GM19025 (cell line): ENCODE measurements at regions not wholly inside any gene's neighbourhood (a gene's known extent, or its start where the extent isn't known, plus 50 kb on each side); places are given as distances from the start of the nearest gene placed in this dataset.
"Not testable (repeated sequence)": the region's sequence is repeated elsewhere in the genome, so short reads cannot be mapped to it uniquely, and the experiment has no call there.

Experiments used
- ATAC-seq: cut with Tn5 transposase; IDR thresholded peaks from one replicate; pipeline ENCODE4 v1.9.1; 2021; ENCODE audit warnings: mild to moderate bottlenecking, low read depth, moderate library complexity; ENCODE audit not compliant: unreplicated experiment

DNA sequence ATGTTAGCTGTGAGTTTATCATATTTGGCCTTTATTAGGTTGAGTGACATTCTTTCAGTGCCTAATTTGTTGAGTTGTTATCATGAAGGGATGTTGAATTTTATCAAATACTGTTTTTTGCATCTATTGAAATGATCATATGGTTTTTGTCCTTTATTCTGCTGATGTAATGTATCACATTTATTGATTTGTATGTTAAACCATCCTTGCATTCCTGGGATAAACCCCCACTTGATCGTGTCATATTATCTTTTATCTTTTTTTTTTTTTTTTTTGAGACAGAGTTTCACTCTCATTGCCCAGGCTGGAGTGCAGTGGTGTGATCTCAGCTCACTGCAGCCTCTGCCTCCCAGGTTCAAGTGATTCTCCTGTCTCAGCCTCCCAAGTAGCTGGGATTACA is 51.9 kb upstream of the MFGE8 start:
- not testable (repeated sequence) for ATAC-seq

DNA sequence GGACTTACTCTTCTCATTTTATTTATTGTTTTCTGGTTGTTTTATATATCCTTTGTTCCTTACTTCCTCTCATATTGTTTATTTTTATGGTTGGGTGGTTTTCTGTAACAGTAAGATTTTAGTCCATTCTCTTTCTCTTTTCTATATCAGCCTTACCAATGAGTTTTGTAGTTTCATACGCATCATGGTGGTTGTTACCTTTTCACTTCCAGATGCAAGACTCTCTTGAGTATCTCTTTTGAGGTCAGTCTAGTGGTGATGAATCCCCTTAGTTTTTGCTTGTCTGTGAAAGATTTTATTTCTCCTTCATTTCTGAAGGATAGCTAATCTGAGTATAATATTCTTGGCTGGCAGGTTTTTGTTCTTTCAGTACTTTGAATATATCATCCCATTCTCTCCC is 57.1 kb upstream of the MFGE8 start:
- no peak for ATAC-seq

DNA sequence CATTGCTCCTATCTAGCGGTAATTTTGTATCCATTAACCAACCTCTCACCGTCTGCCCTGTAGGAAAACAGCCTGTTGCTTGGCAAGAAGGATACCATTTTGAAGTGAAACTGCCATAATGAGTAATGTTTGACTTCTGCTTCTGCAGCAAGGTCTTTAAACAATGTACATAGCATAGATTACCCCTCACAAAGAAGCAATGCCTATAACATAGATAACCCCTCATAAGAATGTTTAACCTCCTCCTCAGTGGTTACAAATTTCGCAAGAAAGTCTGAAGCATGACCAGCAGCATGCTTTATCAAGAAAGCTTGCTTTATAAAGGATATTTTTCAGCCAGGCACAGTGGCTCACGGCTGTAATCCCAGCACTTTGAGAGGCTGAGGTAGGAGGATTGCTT is 61.2 kb upstream of the MFGE8 start:
- no peak for ATAC-seq

DNA sequence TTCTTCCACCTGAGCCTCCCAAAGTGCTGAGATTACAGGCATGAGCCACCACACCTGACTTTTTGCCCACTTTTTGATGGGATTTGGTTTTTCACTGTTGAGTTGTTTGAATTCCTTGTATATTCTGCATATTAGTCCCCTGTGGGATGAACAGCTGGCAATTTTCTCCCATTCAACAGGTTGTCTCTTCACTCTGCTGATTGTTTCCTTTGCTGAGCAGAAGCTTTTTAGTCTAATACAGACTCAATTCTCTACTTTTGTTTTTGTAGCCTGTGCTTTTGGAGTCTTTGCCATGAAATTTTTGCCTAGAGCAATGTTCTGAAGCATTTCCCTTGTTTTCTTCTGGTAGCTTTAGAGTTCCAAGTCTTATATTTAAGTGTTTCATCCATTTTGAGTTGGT is 62.7 kb upstream of the MFGE8 start:
- no peak for ATAC-seq

DNA sequence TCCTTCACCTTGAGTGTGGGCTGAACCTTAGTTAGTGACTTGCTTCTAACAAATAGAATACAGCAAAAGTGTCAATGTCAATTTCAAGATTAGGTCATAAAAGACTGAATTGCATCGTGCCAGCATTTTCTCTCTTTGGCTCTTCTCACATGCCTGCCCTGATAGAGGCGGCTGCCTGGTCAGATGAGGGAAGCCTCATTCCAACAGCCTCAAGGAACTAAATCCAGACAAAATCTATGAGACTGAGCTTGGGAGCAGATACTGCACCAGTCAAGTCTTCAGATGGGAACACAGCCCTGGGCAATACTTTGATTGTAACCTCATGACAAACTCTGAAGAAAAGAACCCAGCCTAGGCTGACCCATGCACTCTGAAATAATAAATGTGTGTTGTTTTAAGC is 63.5 kb upstream of the MFGE8 start:
- no peak for ATAC-seq

DNA sequence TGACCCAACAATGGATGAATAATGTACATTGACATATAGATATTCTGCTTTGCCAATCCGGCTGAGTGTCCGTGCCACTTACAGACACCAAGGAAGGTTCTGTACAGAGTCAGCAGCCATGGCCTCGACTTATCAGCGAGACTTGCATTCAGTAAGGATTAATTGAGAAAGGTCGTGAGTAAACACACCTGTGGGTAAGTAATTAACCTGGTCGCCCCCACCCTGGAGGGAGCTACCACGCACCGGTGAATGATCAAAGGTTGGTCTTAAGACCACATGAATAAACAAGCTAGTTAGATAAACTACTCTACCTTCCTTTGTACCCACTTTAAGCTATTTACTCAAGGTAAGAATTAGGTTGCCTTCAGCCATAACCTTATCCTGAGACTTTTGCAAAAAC is 66.5 kb upstream of the MFGE8 start:
- no peak for ATAC-seq

DNA sequence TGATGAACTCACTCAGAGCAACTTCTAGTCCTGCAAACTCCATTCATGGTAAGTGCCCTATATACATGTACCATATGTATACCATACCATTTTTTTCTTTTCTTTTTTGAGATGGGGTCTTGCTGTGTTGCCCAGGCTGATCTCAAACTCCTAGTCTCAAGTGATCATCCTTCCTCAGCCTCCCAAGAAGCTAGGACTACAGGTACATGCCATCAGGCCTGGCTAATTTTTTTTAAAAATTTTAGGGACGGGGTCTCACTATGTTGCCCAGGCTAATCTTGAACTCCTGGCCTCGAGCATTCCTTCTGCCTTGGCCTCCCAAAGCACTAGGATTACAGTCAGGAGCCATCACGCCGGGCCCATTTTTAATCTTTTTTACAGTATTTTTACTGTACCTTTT is 67.3 kb upstream of the MFGE8 start:
- no peak for ATAC-seq

DNA sequence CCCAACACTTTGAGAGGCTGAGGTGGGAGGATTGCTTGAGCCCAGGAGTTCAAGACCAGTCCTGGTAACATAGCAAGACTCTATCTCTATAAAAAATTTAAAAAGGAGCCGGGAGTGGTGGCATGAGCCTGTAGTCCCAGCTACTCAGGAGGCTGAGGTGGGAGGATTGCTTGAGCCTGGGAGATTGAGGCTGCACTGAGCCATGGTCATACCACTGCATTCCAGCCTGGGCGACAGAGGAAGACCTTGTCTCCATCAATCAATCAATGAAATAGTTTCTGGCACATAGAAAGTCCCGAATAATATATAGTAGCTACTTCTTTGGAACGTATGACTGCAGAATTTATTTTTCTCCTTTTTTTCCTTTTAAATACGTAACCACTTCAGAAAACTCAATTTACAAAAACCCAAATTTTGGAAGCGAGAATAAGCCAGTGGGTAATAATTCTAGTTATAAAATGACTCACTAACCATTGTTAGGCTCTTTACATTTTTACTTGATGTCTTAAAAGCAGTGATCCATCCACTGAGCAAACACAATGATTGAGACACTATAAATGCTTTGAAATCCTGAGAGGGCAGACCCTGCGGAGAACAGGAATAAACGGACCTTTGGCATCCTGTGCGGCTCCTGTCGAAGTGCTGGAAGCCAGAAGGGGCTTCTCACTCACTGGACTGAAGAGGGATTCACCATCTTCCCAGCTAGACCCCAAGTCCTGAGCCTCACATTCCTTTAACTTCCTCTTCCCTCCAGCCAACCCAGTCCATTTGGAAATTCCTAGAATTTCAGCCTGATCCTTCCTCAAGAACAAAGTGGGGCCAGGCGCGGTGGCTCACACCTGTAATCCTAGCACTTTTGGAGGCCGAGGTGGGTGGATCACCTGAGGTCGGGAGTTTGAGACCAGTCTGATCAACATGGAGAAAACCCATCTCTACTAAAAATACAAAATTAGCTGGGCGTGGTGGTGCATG is 68.4 kb upstream of the MFGE8 start:
- no peak for ATAC-seq

DNA sequence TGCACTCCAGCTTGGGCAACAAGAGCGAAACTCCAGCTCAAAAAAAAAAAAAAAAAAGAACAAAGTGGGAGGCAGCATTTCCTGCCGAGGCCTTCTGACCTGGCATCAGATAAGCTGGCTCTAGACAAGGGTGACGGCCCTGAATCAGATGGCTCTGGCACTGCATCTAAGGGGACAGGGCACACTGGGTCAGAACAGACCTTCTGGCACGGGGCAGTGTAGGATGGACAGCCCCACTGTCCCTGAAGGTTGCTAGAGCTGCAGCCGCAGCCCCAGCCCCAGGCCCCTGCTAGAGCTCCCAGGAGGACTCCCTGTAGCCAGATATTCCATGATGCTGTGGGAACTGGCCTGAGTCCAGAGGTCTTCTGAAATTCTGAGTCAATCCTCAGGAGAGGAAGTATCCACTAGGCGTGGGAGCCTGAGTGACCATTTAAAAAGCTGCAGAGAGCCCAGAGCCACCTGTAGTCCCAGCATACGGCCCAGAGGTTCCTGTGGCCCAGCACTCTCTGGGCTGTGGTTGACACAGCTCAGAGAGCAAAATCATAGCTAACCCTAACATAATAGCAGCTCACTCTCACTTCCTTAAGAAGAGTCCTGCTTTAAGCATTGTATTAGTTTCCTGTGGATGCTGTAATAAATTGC is 69.2 kb upstream of the MFGE8 start:
- peak; percentile 92 for ATAC-seq

DNA sequence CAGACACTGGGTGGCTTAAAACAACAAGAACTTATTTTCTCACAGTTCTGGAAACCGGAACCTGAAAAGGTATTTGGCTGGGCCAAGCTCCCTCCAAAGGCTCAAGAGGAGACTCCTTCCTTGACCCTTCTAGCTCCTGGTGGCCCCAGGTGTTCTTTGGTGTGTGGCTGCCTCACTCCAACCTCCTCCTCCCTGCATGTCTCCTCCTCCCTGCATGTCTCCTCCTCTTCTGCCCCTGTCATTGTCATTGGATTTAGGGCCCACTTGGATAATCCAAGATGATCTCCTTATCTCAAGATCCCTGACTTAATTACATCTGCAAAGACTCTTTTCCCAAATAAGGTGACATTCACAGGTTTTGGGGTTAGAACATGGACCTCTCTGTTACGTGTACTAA is 69.8 kb upstream of the MFGE8 start:
- ATAC-seq: no peak

DNA sequence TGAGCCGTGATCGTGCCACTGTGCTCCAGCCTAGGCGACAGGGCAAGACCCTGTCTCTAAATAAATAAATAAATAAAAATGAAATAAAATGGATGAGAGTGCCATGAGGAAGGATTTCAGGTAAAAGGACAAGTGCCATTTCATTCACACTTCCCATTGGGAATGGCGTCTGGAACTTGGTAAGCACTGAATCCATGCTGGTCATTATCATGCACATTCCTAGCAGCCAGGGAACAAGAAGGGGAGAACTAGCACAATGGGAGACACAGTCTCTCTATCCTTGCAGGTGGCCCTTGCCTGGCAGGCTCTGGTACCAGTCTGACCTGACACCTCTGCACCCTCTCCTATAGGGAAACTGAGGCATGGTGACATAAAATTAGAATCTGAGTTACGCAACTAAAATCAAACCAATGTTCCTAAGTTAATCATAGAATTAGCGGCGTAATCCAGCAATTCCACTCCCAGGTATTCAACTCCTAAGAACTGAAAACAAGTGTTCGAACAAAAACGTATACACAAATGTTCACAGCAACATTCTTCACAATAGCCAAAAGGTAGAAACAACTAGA is 70.8 kb upstream of the MFGE8 start:
- ATAC-seq: no peak

DNA sequence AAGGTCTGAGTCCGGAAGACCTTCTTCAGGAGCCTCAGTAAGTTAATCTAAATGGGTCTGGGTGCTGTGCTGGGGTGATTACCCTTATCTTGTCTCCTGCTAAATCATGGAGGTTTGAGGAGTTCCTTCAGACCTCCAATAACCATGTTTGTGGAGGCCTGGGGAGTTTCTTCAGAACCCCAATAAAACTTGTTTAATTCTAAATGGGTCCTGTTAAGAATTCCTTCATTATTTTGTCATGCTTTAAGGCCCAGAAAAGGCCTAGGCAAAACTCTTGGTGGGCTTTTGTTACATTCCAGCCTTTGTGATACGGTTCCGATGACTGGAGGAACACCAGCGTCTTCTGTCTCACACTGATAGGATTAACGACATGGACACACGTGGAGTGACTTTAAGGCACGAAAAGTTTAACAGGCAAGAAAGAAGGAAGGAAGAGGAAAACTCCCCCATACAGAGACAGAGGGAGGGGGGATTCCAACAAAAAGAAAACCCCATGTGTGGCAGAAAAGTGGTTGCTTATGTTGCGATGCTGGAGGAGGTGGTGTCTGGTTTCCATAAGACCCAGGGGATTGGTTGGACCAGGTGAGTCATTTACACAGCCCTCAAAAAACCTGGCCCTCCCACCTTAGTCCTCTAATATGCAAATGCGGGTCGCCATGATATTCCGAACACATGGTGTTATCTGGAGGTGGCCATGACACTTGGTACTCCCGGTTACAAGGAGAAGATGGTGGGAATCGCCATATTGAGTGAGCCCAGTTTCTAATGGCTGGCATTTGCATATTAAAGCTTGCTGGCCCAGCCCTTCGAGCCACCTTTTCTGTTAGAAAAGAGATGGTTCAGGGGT is 72.6 kb upstream of the MFGE8 start:
- ATAC-seq: no peak

DNA sequence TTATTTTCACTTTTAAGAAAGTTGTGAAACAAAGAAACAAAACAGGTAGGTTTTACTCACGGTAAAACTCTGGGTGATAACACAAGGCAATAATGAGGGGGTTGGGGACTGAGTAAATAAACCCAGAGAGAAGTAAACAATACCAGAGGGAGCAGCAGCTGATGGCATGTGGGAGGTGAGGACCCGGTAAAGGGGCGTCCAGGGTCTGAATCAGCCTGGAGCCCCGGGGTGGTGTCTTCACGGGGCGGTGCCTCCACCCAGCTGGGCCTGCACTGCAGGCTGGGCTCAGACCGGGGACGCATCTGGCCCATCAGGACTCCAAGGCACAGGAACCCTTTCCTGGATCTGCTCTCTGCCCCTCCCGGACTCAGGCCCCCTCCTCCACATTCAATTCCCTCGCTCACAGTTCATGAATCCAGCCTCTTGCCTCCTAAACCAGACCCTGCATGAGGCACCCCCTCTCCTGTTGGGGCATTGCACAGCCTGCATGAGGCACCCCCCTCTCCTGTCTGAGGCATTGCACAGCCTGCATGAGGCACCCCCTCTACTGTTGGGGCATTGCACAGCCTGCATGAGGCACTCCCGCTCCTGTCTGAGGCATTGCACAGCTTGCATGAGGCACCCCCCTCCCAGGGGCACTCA is 73.9 kb upstream of the MFGE8 start:
- no peak for ATAC-seq

DNA sequence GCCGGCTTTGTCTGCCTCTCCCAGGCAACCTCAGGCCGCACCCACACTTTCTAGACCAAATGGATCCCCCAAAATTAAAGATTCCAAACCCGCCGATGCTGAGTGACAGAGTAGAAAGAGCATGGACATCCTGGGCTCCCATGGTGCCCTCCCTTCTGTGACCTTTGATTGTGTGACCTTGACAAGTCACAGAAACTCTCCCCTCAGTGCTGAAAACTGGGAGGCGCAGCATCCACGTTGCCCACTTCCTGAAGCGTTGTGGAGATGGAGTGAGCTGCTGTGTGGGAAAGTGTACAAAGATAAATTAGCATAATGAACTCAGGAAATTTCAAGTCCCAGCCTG is 74.4 kb upstream of the MFGE8 start:
- no peak for ATAC-seq

DNA sequence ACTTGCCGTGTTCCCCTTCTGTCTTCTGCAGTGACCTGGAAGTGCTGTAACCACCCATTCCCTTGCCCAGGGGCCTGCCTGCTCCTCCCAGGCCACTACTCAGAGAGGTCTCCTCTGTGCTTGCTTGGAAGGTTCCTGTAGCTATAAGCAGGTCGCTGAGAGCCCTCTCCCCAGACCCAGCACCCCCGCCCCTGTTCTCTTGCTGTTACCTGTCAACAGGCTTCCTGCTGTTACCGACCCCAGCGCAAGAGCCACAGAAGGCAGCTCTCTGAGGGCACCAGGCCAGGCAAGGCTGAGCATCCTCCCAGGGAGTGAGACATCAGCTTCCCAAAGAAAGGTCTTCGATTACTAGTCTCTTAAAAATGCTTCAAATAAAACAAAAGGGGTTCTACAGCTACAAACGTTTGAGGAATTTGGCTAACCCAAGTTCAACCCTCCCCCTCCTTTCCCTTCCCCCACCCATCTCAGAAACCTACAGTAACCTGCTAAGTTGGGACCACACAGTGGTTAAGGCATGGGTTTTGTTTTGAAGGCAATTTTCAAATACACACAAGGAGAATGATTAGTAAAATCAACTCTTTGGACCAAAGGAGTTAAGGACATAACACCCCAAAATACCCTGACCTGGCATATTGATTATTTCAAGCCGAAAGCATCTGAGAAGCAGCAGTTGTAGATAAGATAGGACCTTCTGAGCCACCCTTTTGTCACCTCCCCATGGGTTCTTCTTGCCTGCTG is 74.9 kb upstream of the MFGE8 start:
- ATAC-seq: no peak

DNA sequence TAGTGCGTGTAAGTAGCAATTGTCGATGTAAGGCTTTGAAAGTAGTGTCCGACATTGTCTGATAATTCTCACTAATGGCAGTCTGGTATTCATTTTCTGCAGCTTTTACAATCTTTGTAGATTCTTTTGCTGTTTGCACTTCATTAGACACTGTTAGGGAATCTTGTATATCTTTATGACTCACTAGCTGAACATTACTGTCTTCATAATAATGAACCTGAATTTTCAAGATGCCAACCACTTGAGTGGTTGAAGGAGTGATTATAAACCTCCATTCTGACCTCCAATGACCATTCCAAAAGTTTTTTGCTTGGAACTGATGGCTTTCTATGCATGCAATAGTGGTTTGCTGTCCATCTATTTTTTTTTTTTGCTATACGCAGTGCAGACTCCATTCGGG is 76.4 kb upstream of the MFGE8 start:
- ATAC-seq: no peak

DNA sequence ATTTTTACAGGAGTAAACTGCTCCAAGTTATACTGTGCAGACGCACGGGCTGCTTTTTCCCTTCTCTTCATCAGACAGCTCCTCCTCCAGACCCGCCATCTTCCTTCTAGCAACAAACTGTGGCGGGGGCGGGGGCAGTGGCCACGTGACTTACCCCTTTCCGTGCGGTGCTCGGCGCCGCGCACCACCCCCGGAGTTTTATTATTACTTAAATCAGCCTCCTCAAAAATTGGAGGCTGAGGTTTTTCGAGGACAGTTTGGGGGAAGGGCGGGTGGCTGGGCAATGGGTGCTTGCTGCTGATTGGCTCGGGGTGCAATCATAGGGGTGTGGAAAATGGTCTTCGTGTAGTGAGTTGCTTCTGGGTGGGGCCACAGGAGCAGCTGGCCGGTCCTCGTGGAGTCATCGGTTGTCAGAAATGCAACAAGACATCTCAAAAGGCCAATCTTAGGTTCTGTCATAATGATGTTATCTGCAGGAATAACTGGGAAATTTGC is 77.1 kb upstream of the MFGE8 start:
- ATAC-seq: no peak

DNA sequence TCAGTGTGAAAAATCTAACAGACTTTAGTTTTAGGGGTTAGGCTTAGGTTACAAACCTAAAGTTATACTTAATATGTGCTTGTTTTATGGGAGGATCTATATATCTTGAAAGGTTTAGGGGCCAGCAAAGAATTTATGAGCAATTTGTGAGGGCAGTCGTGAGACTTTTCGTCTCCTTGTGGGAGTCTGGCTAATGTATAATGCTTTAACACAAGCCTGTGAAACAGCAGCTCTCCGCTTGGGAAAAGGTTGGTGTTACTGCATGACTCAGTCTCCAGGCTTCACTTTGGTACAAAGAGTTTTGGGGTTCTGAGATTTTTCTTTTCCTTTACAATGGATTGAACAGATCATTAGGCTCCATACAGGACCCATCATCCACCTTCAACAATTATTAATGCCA is 79.0 kb upstream of the MFGE8 start:
- ATAC-seq: no peak

DNA sequence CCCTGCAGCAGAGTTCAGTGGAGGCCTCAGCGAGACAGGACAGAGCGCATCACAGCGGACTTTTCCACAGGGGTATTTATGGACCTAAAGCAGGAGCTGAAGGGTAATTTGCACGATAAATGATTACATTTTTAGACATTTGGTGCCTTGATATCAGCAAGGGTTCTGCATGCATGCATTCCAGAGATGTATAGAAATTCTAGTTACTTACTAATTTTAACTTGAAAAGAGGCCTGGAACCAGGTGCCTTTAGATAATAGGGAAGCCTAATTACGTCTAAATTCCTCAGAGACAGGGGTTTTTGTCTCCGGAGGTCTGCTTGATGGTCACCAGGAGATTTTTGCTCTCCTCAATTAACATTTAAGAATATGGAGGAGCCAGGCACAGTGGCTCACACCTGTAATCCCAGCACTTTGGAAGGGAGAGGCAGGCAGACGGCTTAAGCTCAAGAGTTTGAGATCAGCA is 79.8 kb upstream of the MFGE8 start:
- ATAC-seq: no peak
